GM12892 (cell line): ENCODE measurements at regions not wholly inside any gene's neighbourhood (a gene's known extent, or its start where the extent isn't known, plus 50 kb on each side); places are given as distances from the start of the nearest gene placed in this dataset.

ENCODE experiments used
- POLR2A ChIP-seq: IDR thresholded peaks from 2 replicates; pipeline ENCODE4 v1.6.1; 2011; ENCODE audit warnings: low read depth, low read length, control low read depth
- POLR2AphosphoS5 ChIP-seq: IDR thresholded peaks from 2 replicates; pipeline ENCODE4 v1.6.1; 2011; ENCODE audit warnings: low read depth, low read length, control low read depth

GRCh38 chr7:81616951-81617350, 152.9 kb downstream of the HGF start:
- TF ChIP-seq POLR2AphosphoS5 (no peak), POLR2A (no peak)
